ENCODE measurements at regions not wholly inside any gene's neighbourhood (a gene's known extent, or its start where the extent isn't known, plus 50 kb on each side); places are given as distances from the start of the nearest gene placed in this dataset.

DNA sequence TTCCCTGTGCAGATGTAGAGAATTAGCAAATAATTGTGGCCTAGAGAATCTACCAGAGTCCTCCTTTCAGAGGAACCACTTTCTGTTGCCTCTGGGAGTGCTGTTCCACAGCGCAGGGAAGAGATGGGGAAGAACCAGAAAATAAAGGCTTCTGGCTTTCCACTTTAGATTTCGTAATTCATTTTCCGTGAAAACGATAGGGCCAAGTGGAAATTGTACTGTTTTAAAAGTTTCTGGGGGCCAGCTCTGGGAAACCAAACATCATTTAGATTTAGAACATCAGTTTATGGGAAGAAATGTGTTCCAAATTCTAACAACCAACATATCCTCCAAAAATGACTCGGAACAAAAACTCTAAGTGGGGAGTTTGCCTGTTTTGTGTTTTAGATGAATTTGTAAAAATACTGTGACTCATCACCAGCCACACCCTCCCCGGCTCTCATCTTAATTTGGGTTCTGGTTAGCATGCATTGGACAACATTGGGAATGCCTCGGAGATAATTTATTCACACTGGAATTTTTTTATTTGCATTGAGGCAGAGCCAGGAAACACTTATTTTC, 65.2 kb upstream of the LNX1 start:
- DNase-seq (ENCODE audit: low read depth in 1 of 2, low spot score in 1 of 2): no peak
- H3K27me3 ChIP-seq (ENCODE audit: insufficient read depth, poor library complexity, severe bottlenecking): peaks cover 2% of the 10 kb centered on the region
- no peak overlapping the region for H3K4me3 ChIP-seq (replicated peaks; ENCODE audit: insufficient read depth, low read length)
- TF ChIP-seq POLR2AphosphoS5 (IDR thresholded peaks at IDR 0.05; ENCODE audit: low read depth) (no peak), GABPA (IDR thresholded peaks at IDR 0.05; ENCODE audit: low read depth) (no peak), SPI1 (IDR thresholded peaks at IDR 0.05; ENCODE audit: borderline replicate concordance, low read depth) (no peak), CTCF (IDR thresholded peaks at IDR 0.05; ENCODE audit: insufficient read depth, low read length) (no peak), REST (IDR thresholded peaks at IDR 0.05; ENCODE audit: insufficient replicate concordance, low read depth) (no peak)
- no peak overlapping the region for H3K27ac ChIP-seq (replicated peaks)

DNA sequence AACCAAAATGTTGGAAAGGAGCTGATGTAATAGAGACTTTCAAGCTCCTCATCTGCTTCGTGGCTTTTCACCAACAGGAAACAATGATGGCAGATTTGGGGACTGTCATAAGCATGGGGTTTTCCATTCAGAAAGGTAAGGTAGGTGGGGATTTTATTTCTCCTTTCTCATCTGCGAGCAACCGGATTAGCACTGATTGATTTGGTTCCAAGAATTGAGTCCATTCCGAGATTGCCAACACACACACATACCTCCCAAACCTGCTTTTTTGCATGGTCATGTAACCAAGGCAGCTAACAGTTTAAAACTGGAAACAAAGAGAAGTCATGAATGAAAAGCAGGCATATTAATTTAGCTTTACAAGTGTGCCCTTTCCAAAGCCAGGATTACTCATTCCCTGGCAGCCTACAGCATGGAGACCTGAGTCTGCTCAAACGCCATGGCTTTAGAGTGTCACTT, 63.0 kb upstream of the LNX1 start:
- Histone ChIP-seq H3K4me3 (replicated peaks; ENCODE audit: insufficient read depth, low read length) (no peak overlapping the region), H3K27me3 (ENCODE audit: insufficient read depth, poor library complexity, severe bottlenecking) (peaks cover 2% of the 10 kb centered on the region), H3K27ac (replicated peaks) (no peak overlapping the region)
- TF ChIP-seq CTCF (IDR thresholded peaks at IDR 0.05; ENCODE audit: insufficient read depth, low read length) (no peak), POLR2AphosphoS5 (IDR thresholded peaks at IDR 0.05; ENCODE audit: low read depth) (no peak), GABPA (IDR thresholded peaks at IDR 0.05; ENCODE audit: low read depth) (no peak), SPI1 (IDR thresholded peaks at IDR 0.05; ENCODE audit: borderline replicate concordance, low read depth) (no peak), REST (IDR thresholded peaks at IDR 0.05; ENCODE audit: insufficient replicate concordance, low read depth) (no peak)
- DNase-seq (ENCODE audit: low read depth in 1 of 2, low spot score in 1 of 2): no peak

DNA sequence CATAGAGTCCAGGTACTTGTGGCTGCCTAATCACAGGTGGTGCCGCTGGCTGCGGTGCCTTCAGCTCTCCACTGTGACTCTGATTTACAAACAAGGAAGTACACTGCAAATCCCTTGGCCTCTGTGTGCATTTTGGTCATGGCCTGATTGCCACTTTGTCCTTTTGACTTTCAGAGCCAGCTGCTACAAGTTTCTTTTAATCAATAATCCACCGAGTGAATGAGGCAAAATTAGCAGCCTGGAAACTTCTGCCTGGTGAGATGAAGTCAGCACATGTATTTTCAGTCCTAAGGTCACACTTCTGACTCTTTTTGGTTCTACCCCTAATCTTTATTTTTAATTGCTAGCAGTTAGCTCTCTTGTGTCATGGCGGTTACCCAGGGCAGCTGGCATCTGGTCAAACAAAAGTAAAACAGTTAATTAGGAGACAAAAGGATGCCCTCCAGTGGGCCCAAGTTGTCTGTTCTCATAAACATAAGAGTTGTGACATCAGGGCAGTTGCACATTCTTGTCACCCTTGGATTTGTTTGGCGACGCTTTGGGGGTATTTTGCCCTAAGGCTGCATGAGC, 62.3 kb upstream of the LNX1 start:
- TF ChIP-seq POLR2AphosphoS5 (IDR thresholded peaks at IDR 0.05; ENCODE audit: low read depth) (no peak), CTCF (IDR thresholded peaks at IDR 0.05; ENCODE audit: insufficient read depth, low read length) (no peak), GABPA (IDR thresholded peaks at IDR 0.05; ENCODE audit: low read depth) (no peak), REST (IDR thresholded peaks at IDR 0.05; ENCODE audit: insufficient replicate concordance, low read depth) (no peak), SPI1 (IDR thresholded peaks at IDR 0.05; ENCODE audit: borderline replicate concordance, low read depth) (no peak)
- no peak overlapping the region for H3K27ac ChIP-seq (replicated peaks)
- peaks cover 2% of the 10 kb centered on the region for H3K27me3 ChIP-seq (ENCODE audit: insufficient read depth, poor library complexity, severe bottlenecking)
- no peak overlapping the region for H3K4me3 ChIP-seq (replicated peaks; ENCODE audit: insufficient read depth, low read length)
- no peak for DNase-seq (ENCODE audit: low read depth in 1 of 2, low spot score in 1 of 2)
